NCI-H1105 (cell line): ENCODE measurements at regions not wholly inside any gene's neighbourhood (a gene's known extent, or its start where the extent isn't known, plus 50 kb on each side); places are given as distances from the start of the nearest gene placed in this dataset.
"Not testable (repeated sequence)": the region's sequence is repeated elsewhere in the genome, so short reads cannot be mapped to it uniquely, and the experiment has no call there.

ENCODE experiments used
- DNase-seq: peaks from one replicate; lab custom pipeline; 2025; lab: John Stamatoyannopoulos, UW

DNA sequence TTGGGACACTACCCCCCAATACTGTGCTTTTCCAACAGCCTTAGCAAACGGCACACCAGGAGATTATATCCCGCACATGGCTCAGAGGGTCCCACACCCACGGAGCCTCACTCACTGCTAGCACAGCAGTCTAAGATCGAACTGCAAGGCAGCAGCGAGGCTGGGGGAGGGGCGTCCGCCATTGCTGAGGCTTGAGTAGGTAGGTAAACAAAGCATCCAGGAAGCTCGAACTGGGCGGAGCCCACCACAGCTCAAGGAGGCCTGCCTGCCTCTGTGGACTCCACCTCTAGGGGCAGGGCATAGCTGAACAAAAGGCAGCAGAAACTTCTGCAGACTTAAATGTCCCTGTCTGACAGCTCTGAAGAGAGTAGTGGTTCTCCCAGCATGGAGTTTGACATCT lies 447.3 kb upstream of the RAB6C start:
- DNase-seq, result not testable (repeated sequence)

DNA sequence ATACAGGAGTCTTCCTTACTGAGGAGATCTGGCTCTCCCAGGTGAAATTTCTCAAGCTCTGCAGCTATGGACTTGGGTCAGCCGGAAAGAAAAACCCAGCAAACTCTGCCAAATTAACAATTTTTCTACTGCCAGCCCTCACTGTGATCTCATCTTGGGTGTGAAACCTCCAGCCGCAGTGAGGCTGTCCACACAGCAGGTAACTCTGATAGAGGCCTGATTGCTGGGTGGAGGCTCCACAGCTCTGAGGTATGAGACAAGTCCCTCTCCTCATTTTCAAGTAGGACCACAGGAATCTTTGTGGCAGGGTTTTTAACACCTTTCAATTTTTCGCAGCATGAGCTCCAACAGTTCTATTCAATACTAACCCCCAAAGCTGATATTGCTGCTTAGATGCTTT lies 430.6 kb upstream of the RAB6C start:
- no peak for DNase-seq

DNA sequence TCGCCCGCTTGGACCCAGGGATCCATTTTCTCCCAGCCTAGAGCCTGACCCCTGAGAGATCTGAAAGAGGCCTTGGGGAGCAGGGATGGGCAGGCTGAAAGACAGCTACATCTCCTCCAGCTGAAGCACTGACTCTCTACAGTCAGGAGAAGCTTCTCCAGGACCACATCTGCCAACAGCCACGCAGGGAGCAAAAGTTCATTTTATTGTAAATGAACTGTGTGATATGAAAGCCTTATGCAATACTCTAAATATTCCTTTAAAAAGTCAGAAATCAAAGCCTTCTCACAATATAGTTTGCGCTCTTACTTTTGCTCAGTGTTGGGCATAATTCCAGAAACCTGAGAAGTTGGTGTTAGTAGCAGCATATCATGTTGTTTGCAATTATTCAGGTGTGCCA lies 428.9 kb upstream of the RAB6C start:
- DNase-seq, result no peak

DNA sequence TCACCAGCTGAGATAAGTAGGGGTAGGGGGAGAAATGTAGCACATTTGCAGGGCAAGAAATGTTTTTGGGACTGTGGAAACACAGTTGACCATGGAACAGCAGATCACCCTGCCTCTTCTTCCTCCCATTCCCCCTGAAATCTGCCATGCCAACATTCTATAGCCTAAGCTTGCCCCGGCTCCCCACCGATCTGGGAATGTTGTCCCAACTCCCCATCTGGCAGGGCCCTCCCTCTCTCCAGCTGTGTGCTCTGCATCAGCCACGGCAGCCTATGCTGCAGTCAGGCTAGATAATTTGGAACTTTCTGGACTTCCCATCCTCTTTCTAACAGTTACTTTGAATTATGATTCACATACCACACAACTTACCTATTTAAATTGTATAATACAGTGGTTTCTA lies 425.1 kb upstream of the RAB6C start:
- no peak for DNase-seq

DNA sequence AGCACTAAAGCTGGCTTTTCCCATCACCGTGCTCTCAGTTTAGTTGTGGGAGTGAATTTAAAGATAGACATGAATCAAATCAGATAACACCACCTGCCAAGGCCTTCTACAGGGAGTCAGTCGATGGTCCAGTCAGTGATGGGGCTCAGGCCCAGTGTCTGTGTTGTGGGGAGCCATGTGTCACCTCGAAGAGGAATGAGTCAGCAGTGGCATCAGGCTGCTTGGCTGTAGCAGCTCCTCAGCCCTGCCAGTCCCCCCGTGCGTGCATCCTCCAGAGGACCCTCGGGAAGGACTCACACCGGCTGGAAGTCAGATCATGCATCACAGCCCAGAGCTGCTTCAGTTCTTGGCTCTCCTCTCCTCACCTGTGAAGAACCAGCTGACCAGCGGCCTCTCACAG lies 420.4 kb upstream of the RAB6C start:
- no peak for DNase-seq

DNA sequence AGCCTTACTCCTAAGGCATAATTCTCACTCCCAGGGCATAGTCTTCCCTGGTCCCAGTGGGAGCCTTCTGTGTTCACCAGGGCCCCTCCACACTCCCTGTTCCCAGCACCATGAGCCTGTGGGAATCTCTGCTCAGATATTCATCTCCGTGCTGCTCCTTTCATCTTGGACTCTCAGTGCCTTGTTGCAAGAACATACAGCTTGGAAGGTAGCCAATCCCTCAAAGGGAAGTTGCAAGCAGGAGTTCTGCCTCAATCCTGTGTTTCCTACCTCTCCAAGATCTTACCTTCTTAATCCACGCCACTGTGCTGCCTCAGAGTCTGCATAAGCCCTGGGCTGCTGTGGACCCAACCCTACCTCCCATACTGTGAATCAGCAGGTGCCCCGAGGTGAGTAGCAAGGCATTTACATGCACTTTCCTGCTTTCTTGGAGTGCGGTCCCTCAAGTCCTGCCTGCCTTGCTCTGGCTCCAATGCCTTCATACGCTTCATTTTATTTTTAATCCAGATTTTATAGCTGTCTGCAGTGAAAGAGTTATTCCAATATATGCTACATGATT lies 413.8 kb upstream of the RAB6C start:
- no peak for DNase-seq

DNA sequence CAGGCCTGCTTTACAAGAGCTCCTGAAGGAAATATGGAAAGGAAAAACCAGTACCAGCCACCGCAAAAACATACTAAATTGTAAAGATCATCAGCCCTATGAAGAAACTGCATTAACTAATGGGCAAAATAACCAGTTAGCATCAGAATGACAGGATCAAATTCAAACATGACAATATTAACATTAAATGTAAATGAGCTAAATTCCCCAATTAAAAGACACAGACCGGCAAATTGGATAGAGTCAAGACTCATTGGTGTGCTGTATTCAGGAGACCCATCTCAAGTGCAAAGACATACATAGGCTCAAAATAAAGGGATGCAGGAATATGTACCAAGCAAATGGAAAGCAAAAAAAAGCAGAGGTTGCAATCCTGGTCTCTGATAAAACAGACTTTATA lies 408.7 kb upstream of the RAB6C start:
- DNase-seq, result not testable (repeated sequence)

DNA sequence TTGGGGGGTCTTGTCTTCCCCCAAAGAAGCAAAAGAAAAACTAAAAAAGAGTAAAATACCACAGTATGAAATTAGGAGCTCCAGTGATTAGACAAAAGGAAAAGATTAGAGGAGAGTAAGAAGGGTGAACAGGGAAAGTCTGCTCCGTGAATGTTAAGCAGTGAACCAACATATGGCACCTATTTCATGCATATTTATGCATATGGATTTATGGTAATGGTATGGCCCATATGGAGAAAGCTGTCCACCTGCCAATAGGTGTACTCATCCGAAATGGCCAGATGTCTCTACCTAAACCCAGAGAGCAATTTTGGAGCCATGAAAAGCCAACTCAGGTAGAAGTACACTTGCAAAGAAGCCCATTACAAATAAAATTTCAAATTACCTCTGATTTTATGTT lies 404.0 kb upstream of the RAB6C start:
- DNase-seq, result no peak

DNA sequence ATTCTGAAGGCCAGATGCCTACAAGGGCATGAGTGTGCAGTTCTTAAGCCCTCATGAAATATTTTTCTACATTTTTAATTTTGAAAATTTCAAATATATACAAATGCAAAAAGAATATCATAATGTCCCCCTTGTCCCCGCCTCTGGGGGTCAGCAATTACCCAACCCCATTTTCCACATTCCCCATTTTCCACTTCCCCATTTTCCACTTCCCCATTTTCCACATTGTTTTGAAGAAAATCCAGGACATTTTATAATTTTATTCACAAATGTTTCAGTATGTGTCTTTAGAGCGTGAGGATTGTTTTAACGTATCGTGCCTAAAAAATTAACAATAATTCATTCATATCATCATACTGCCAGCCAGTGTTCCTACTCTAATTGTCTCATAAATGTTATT lies 403.6 kb upstream of the RAB6C start:
- no peak for DNase-seq

DNA sequence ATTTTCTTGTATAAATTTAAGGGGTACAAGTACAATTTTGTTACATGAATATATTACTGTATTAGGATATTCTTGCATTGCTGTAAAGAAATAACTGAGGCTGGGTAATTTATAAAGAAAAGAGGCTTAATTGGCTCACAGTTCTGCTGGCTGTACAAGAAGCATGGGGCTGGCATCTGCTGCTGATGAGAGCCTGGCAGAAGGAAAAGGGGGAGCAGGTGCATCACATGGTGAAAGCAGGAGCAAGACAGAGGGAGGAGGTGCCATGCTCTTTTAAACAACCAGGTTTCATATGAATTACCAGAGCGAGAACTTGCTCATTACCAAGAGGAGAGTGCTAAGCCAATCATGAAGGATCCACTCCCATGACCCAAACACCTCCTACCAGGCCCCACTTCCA lies 399.5 kb upstream of the RAB6C start:
- no peak for DNase-seq

DNA sequence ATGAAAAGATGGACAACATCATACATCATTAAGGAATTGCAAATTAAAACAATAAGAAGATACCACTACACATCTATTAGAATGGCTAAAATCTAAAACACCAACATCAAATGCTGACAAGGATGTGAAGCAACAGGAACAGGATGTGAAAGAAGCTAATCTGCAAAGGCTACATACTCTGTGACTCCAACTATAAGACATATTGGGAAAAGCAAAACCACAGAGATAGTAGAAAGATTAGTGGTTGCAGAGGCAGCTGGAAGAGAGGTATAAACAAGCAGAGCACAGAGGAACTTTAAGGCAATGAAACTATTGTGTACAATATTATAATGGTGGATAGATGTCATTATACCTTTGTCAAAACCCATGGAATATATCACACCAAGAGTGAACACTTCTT lies 393.7 kb upstream of the RAB6C start:
- no peak for DNase-seq

DNA sequence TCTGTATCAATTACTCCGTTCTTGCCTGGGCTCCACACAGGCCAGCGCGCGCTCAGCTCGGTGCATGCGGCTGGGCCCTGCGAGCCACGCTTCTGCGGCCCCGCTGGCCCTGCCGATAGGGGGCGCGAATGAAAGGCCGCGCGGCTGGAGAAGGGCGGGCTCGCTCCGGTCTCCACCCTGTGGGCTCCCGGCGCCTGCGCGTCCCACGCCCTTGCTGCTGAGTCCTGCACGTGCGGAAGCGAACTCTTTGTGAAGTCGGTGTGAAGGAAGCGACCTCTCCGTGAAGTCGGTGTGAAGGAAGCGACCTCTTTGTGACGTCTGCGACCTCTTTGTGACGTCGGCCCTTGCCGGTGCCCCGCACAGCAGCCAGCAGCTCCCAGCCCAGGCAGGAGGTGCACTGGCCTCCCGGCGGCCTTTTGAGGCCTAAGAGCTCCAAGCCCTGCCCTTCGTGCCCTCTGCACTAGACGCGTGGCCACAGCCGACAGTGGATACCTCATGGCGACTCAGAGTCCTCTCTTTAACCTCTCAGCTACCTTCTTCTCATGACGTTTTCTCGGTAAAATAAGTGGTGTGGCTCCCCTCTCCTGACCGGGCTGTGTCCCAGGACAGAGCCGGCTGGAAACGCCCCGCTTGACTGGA lies 391.9 kb upstream of the RAB6C start:
- no peak for DNase-seq

DNA sequence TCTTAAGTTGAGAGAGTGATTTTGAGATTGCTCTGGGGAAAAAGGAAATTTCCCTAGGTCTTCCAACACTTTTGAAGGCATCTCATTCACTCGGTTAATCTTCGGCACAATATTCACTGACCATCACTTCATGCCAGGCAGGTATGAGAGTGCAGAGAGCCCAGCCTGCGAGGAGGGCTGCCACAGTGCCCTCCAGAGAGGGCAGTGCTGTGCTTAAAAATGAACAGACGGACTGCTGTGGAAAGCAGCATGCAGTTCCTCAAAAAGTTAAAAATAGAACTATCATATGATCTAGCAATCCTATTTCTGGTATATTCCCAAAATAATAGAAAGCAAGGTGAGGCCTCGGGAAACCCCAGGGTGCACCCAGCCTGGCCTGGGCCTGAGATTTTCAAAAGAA lies 374.9 kb upstream of the RAB6C start:
- DNase-seq, result no peak

DNA sequence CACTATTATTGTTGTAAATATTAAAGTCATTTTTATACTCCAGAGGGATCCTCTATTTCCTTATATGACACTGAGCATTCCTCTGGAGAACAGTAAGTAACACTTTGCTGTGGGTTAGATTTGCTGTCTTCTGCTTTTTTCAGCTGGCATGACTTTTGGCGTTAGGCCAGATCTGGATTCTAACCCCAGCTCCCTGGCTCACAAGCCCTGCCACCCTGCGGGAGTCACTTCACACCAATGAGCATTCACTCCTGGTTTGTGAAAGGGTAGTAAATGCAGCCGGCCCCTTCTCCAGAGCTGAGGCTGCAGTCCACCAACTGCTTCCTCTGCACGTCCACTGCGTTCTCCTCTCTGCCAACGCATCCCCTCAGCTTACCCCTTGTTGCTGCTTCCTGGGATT lies 373.8 kb upstream of the RAB6C start:
- DNase-seq, result peak; percentile 15

DNA sequence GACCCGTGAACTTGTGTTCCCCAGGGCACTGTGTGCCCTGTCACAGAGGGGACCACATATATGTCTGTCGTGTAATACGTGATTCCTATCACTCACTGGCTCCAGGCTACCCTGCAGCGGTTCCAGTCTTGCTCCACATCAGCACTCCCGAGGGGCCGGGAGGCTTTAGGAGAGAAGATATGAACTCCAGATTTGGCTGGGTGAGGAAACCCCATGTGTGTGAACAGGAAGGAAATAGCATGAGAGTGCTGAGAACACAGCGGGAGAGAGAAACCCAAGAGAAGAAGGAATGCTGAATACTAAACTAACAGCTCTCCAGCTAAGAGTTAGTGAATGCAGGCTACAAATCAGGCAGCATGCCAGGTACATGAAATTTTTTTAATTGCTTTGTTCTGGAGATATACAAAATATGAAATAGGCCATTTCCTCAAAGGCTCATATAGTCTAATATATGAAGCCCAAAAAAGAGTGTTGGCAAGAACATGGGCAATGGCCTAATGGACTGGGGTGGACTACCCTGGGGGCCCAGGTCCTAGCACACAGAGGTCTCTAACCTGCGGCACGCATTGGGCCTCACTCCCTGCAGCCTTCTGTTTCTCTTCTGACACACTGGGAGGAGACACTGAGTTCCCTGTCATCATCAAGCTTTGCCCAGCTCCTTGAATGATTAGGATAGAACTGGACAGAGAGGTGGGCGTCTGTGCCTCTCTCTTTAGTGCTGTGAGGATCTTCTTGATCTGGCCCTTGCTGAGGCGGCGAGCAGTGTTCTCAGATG lies 372.8 kb upstream of the RAB6C start:
- DNase-seq, result no peak

DNA sequence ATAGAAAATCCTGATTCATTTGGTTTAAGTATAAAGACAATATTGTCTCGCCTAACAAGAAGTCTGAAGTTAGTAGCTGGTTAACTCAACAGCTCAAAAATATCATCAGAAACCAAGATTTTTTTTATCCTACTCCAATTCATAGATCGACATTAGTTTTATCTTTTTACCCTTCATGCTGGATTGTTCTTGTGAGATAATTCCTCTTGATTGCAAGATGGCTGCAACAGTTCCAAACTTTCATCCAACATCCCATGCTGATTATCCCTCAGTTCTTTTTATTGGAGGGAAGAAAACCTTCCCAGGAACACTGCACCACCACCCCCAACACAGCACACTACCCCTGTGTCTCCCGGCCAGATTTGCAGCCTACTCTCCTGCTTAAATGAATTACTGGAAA lies 370.2 kb upstream of the RAB6C start:
- DNase-seq, result no peak

DNA sequence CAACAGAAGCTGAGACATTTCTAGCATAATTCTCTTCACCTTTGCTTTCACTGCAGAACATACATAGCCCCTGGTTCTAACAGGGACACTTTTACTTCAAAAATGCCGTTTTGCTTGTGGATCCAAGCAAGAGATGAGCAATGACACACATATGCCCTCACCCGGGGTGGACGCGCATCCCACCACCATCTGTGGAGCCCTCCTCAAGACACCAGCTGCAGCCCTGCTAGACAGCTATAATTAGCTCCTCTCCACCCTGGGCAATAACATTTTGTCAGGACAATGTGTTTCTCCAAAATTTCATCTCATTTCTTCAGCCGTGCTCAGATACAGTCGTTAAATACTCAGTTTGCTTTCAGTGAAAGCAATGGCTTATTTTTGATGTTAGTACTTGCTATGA lies 368.7 kb upstream of the RAB6C start:
- DNase-seq, result no peak

DNA sequence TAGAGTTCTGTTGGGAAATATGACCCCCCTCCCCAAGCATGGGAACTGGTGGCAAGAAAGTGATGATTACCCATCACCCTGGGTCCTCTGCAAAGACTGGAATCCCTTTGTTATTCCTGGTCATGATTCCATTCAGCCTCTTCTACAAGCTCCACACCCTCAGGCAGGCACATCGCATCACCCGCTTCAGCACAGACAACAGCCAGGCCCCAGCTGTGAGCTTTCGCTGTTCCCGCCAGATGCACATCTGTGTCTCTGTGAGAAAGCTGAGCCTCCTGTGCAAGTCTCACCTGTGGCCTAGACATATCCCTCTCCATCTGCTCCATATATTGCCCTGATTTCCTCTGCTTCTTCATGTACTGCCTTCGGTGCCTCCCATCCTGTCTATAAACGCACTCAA lies 368.0 kb upstream of the RAB6C start:
- DNase-seq, result no peak

DNA sequence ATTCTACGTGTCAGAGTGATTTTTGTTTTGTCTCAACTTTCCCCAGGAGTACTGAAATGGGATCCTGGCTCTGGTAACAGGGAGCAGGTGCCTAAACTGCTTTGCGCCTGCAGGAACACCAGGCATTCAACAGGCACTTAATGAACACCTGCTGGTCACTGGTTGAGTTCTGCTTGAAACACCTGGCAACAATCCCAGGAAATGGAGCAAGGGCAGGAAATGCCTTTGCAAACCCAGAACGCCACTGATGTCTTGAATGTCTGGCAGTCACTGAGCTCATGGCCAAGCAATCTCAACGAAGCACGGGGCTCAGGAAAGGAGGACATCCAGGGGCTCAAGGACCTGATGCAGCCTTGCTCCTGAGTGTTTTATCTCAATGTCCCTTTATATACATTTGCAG lies 360.0 kb upstream of the RAB6C start:
- peak; percentile 87 for DNase-seq

DNA sequence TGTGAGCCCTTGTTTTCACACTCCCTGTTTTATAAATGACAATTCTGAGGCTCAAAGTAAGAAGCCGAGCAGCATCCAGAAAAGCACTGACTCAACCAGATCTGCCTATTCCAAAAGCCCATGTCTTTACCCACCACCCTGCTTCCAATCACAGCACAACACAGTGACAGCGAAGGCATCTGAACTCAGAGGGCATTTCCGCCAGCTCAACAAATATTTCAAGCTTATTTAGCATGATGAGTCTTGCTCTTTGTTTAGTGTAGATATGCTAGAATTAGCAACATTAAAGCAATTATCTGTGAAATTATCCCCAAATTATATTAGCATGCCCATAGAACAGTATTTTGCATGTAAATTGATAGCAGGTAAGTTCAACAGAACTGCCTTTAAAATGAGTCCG lies 359.1 kb upstream of the RAB6C start:
- DNase-seq, result no peak

DNA sequence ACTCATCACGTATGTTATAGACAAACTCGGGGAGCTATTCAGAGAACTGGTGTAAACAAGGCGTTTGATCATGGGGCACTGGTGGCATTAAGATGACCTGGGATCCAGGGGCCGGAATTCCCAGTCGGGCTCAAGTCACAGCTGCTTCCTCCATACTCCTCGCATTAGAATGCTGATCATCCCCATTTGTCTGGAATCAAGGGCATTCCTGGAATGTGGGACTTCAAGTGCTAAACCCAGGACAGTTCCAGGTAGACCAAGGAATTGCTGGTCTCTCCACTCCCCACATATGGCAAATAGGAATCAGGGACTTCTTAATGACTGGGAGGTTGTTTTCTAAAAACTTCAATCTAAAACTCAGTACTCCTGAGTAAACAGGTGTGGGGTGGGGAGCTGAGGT lies 355.7 kb upstream of the RAB6C start:
- DNase-seq, result no peak

DNA sequence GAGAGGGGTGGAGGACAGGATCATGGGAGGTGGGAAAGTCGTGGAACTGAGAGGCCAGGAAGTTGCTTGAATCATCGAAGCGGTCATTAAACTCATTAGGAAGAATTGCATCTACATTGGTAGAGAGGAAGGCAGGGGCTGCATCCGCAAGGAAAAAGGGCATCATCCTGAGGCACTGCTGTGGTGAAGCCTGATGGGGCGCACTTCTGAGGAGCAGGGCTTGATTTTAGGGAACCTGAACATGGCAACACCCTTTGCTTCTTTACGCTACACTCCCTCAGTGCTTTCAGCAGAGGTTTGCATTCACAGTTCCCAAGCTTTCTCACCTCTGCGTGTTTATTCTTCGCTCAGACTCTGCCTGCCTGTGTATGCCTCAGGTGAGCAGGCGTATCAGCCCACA lies 352.0 kb upstream of the RAB6C start:
- no peak for DNase-seq

DNA sequence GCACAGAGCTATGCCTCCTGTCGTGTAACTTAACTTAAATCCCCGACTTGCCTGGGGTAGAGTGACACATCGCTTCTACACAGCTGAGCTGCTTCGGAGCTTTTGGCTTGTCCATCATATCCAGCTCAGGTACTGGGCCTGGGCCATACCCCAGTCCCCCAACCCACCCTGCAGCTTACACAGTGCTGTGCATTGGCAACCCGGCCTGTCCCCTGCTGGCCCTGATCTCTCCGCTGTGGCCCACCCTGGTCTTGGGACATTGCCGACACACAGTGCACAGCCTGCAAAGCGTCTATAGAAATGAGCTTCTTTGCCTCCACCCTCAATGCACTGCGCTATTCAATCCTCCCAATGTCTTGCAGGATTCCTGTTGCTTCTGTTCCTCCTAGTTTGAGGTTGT lies 342.8 kb upstream of the RAB6C start:
- DNase-seq, result no peak

DNA sequence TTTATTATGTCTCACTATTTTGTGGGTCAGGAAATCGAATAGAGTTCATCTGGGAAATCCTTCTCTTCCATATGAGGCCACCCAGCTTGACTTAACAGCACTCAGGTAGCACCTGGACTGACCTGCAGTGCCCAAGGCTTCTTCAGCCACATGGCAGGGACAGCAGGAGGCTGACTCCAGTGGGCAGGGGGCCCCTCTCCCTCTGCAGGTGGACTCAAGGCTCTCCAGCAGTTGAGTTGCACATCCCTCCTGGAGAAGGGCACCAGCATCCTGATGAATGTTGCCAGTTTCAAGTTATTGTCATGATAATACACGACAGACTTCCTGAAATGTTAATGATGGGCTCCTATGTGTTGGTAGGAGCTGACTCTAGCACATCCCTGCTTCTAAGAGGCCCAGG lies 338.1 kb upstream of the RAB6C start:
- DNase-seq, result no peak
